ENCODE measurements at regions not wholly inside any gene's neighbourhood (a gene's known extent, or its start where the extent isn't known, plus 50 kb on each side); places are given as distances from the start of the nearest gene placed in this dataset.

DNA sequence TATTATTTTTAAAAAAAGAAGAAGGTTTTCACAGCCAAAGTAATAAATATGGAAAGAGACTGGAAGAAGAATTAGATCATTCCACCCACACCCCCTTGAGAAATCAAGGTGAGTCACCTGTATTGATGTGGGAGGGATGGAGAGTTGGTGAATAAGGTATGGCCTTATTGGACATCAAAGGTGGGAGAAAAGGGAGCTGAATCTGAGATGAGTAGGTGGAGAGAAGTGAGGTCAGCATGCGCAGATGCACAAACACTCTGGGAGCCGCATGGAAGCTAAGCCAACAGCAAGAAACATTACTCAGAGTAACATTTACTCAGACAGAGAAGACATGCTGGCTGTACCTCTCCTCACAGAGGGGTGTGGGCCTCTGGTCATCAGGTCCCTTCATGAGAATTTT lies 113.1 kb upstream of the FOXG1 start:
- DNase-seq = peak; percentile 92

DNA sequence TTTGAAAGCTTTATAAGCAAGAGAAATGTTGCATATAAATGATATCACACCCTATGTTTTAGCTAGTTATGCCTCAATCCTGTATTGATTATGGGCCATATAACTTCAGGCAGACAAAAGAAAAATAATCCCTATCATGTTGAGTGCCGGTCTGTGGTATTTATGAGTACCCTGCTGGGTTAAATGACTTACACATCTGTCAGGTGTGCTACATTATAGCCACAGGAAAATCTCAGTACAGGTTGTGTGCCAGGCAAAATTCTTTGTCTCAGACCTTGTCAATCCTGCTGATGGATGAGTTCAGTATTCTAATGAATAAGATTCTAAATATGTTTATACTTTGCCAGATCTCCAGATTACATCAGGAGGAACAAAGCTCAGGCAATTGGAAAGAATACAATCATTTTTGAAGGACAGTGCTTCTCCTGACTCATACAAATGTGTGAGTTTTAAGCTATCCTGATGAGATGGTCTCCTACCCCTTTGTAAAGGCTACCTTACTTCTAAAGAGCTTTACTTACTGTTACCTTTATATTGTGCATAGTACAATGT lies 109.8 kb upstream of the FOXG1 start:
- no peak for DNase-seq

GRCh38 chr14:28661171-28661772 lies 105.3 kb upstream of the FOXG1 start:
- peak; percentile 57 for DNase-seq

DNA sequence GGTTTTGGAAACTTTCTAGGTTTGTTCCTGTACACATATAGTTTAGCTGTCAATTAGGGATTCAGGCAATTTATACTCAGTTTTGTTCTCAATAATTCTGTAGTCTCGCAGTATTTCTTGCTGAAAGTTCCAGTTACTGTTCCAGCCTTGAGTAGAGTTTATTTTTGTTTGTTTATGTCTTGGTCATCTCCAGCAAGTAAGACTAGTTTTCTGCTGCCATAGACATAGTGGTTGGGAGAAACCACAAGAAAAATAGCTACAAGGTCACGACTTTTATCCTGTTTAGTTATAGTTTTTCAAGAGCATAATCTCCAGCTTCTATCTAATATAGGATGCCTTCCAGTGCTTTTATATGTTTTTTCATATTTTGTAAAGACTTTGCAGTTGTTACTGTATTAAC lies 99.6 kb upstream of the FOXG1 start:
- no peak for DNase-seq

DNA sequence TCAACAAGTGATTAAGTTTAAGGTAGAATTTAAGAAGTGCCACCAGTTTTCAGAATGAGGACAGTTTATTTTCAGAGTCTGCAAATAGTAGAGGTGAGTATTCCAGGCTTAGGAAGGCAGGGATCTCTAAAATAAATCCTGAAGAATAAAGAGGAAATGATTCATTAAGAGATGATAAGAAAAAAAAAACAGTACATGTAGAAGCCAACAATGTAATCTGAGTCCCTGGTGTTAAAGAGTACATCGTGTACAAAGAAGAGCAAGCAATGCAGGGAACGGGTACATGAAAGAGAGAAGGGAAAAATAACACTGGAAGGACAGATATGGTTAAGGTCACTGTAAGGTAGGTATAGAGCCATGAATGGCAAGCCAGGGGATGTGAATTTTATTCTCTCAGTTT lies 95.2 kb upstream of the FOXG1 start:
- DNase-seq = peak; percentile 11

- no peak for DNase-seq
Observed at GRCh38 chr14:28673056-28673455, 93.5 kb upstream of the FOXG1 start.

DNA sequence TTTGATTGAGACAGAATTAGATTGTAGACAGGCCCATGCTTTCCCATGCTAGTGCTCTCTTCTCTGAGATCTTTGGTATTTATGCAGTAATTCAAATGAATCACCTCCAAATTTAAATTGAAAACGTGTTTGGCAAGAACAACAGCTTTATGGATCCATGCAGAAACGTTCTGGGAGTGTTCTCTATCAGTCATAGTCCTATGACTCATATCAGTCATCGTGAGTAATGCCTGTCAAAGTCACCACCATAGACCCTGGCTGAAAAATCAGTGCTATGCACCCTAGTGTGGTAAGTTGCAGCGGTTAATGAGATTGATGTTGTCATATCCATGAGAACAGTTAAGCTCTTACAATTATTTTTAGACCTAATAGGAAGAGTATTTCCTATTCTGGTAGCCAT lies 90.1 kb upstream of the FOXG1 start:
- DNase-seq = peak; percentile 58

- no peak for DNase-seq
Observed at GRCh38 chr14:28677381-28677780, 89.2 kb upstream of the FOXG1 start.

DNA sequence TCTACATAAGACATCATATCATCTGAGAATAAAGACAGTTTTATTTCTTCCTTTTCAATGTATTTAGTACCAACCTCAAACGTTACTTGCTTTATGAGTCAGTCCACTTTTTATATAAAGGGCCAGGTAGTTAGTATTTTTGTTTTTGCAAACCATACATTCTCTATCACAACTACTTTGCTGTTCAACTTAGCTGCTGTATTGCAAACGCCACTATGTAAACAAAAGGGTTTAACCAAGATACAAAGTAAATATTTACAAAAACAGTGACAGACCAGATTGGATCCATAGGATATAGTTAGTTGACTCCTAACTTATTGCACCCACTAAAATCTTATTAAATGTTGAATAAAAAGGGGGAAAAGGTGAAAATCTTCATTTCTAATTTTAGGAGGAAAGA lies 87.7 kb upstream of the FOXG1 start:
- DNase-seq = peak; percentile 67

- peak; percentile 39 for DNase-seq
Observed at GRCh38 chr14:28681681-28682080, 84.9 kb upstream of the FOXG1 start.

- DNase-seq = no peak
Observed at GRCh38 chr14:28690029-28690692, 76.4 kb upstream of the FOXG1 start.

DNA sequence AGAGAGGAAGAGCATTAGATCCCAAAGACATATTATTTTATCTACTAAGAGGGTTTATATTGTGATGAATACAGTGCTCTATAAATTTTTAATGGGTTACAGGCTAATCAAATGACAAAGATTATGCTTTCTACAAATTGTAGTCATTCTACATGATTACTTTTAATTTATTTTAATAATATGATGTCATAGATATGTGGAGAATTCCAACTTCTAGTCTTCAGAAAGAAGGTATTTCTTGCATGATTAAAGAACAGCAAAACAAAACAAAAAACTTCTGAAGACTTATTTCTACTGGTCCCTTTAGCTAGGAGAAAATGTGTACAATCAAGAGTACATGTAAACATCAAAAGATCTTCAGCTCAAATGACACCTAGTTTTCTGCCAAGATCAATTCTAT lies 71.5 kb upstream of the FOXG1 start:
- no peak for DNase-seq

DNA sequence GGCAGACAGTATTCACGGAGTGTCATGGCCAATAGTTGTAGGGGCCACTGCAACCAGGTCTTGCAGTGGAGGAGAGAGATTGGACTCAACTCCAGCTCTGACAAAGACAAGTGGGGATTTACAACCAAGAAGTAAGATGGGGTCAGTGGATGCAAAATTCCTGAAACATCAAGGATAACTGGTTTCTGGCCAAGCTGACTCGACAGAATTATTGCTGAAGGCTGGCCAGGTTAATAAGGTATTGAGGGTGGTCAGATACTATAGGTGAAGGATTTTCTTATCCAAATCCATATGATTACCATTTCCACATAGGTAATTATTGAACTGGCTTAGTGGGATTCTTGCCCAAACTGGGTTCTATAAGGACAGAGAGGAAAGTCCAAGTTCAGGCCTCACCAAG lies 64.9 kb upstream of the FOXG1 start:
- DNase-seq = no peak

- DNase-seq = no peak
Observed at GRCh38 chr14:28703482-28703881, 63.1 kb upstream of the FOXG1 start.

DNA sequence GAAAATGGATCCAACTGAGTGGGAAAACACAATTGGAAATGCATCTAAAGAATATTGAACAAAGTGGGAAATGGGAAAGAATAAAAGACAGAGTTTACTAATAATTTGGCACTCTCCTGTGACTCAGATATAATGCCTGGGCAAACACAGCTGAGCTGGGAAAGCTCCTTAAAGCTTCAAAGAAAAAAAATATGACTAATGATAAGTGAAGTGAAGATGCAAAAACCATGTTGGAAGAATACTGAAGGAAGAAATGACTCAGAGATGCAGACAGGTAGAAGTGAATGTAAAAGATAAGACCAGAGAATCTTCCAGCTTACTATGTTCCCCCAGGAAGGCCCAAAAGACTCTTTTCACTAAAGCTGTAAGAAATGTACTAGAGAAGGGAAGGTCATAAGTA lies 62.4 kb upstream of the FOXG1 start:
- no peak for DNase-seq

GRCh38 chr14:28707814-28708213 lies 58.8 kb upstream of the FOXG1 start:
- DNase-seq = no peak

- peak; percentile 1 for DNase-seq
Observed at GRCh38 chr14:28709571-28710305, 56.8 kb upstream of the FOXG1 start.

All from DMS53 (cell line).